GM19395 (cell line): ENCODE measurements at regions not wholly inside any gene's neighbourhood (a gene's known extent, or its start where the extent isn't known, plus 50 kb on each side); places are given as distances from the start of the nearest gene placed in this dataset.
A peak's percentile ranks its signal among the peaks of the same experiment; 100 is the strongest.
"Not testable (repeated sequence)": the region's sequence is repeated elsewhere in the genome, so short reads cannot be mapped to it uniquely, and the experiment has no call there.

ENCODE experiments used
- ATAC-seq: cut with Tn5 transposase; IDR thresholded peaks from one replicate; pipeline ENCODE4 v1.9.1; 2021; ENCODE audit warnings: mild to moderate bottlenecking, moderate library complexity; ENCODE audit not compliant: unreplicated experiment

DNA sequence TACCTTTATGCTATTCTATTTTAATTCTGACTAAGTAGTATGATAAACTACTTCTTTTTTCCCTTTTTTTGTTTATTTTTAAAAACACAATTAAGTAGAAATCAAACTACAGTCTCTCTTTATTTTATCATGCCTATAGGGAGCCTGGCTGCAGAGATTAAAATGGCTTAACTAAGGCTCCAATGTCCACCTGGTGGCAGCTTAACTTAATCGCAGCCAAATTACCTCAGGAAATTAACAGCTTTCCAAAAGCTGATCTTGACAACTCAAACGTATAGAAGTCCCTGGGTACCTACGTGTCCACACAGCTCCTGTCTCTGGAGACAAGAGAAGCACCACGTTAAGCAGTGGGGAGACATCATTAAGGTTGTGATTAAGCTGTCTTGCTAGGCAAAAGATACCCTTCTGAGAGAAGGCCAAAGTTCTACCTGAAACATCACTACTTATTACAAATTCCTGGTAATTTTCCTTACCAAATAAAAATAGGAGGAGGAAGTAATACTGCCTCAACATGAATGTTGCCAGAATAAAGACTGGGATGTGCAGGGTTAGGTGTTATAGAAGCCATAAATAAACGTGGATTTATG is 63.2 kb upstream of the SNX19 start:
- no peak for ATAC-seq

- no peak for ATAC-seq
These were observed 64.0 kb upstream of the SNX19 start for GRCh38 chr11:130980071-130980862.

DNA sequence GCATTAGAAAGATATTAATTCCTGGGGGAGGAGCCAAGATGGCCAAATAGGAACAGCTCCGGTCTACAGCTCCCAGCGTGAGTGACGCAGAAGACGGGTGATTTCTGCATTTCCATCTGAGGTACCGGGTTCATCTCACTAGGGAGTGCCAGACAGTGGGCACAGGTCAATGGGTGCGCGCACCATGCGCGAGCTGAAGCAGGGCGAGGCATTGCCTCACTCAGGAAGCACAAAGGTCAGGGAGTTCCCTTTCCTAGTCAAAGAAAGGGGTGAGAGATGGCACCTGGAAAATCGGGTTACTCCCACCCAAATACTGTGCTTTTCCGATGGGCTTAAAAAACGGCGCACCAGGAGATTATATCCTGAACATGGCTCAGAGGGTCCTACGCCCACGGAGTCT is 68.0 kb upstream of the SNX19 start:
- not testable (repeated sequence) for ATAC-seq

DNA sequence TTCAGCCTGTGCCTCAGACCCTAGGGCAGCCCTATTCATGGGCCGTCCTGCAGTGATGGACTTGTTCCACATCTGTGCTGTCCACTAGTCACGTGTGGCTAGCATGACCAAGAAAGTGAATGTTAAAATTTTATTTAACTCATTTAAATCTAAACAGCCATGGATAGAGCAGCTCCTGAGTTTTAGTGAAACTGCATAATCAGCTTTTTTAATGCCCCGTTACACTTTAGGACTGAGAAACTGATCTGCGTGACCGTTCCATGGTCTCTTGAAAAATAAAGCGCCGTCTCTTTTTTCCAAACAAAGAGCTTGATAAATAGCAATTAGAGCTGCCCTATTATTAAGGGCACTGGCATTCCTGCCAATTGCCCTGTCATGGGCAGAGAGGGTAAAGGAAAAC is 76.5 kb upstream of the SNX19 start:
- ATAC-seq, result no peak

- no peak for ATAC-seq
These were observed 77.8 kb upstream of the SNX19 start for GRCh38 chr11:130994043-130994442.

GRCh38 chr11:130995266-130995665 is 79.0 kb upstream of the SNX19 start:
- no peak for ATAC-seq

- ATAC-seq, result no peak
These were observed 81.0 kb upstream of the SNX19 start for GRCh38 chr11:130997278-130997677.

GRCh38 chr11:130999086-130999485 is 82.8 kb upstream of the SNX19 start:
- ATAC-seq, result no peak

DNA sequence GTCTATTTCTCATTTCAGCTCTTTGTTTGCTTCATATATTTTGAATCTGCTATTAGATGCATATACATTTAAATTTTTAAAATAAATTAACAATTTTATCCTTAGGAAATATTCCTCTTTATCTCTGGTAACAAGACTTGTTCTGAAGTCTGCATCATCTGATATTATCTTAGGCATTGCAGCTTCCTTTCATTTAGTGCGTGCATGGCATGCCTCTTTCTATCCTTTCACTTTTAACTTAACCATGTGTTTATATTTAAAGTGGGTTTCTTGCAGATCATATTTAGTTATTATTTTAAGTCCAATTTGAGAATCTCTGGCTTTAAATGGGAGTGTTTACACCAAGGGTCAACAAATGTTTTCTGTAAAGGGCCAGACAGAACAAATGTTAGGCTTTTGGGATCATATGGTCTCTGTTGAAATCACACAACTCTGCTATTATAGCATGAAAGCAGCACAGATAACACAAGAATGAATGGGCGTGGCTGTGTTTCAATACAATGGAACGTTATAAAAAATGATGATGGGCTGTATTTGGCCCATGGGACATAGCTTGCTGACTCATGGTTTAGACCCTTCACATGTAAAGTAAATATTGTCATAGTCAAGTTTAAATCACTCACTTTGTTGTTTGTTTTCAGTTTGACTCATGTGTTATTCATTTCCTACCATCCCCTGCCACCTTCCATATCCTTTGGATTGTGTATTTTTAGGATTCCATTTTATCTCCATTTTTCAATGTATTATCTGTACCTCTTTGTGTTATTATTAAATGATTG is 83.9 kb upstream of the SNX19 start:
- ATAC-seq, result no peak

DNA sequence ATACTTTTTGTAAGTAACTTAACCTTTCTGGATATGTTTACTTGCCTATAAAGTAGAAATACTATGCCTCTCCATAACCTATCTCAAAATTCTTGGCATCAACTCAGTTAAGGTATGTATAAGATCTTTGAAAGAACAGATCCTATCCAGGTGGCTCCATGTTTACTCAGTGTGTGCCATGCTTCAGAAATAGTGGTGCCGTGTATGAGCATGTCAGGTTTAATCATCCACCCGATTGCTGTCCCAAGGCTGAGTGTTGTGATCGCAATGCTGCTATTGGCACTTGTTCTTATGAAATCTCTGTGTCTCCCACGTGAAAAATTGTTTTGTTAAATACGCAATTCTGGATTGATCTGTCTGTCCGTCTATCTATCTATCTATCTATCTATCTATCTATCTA is 85.9 kb upstream of the SNX19 start:
- ATAC-seq, result no peak

GRCh38 chr11:131005829-131006228 is 89.5 kb upstream of the SNX19 start:
- no peak for ATAC-seq

- ATAC-seq, result no peak
These were observed 108.7 kb upstream of the SNX19 start for GRCh38 chr11:131025020-131025419.

- peak; percentile 73 for ATAC-seq
These were observed 109.3 kb upstream of the SNX19 start for GRCh38 chr11:131025421-131026125.

- no peak for ATAC-seq
These were observed 111.2 kb upstream of the SNX19 start for GRCh38 chr11:131027491-131027890.

DNA sequence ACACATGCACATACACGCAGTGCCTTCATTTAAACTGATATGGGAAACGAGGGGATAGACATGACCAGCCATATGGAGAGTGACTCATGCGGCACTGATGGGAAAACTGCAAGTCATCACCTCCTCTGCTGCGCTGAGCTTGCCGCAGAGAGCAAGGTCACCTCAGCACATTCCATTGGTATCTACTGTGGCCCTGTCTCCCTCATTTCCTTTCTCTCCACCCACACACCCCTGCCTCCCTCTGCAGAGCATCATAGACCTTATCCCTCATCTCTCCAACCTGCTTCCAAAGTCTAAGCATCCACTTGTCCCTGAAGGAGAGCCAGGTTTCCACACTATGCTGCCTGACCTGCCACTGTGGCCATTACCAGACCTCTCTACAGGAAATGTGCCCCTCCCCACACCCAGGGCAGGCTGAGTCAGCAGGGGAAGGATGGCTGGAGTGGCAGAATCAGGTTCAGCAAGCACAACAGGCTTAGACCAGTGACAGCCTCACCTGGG is 116.9 kb upstream of the SNX19 start:
- no peak for ATAC-seq

GRCh38 chr11:131036514-131036913 is 120.2 kb upstream of the SNX19 start:
- no peak for ATAC-seq

DNA sequence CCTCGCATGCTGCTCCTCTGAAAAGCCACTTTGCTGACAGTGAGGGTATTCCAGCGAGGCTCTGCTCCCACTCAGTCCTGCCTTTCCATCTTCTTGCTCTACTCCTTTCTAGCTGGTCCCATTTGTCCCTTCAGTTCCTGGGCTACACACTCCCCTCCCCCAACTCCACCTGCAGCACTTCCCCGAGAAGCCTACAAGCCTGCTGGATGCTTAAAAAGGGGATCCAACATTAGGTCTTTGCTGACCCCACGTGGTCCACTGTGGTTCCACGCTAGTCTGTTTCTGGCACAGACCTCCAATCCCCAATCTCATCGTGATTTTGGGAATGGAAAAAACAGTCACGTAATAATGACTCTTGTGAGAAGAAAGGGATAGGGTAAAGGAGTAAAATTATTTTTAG is 121.6 kb upstream of the SNX19 start:
- ATAC-seq, result no peak

DNA sequence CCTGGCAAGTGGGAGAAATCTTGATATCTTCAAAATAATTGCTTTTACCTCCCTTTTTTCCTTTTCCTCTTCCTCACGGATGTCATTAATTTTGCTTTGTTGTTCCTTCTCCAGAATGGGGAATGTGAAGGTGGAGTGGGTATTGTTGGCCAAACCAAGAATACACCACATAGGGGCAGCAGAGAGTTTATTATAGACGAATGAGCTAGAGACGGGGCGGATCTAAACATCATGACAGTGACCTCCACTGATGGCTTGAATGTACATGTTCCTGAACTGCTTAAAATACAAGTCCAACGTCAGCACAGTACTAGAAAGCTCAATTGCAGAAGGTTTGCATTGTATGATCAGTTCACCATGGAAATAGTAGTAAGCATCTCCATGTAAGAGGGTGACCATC is 122.3 kb upstream of the SNX19 start:
- ATAC-seq, result no peak

DNA sequence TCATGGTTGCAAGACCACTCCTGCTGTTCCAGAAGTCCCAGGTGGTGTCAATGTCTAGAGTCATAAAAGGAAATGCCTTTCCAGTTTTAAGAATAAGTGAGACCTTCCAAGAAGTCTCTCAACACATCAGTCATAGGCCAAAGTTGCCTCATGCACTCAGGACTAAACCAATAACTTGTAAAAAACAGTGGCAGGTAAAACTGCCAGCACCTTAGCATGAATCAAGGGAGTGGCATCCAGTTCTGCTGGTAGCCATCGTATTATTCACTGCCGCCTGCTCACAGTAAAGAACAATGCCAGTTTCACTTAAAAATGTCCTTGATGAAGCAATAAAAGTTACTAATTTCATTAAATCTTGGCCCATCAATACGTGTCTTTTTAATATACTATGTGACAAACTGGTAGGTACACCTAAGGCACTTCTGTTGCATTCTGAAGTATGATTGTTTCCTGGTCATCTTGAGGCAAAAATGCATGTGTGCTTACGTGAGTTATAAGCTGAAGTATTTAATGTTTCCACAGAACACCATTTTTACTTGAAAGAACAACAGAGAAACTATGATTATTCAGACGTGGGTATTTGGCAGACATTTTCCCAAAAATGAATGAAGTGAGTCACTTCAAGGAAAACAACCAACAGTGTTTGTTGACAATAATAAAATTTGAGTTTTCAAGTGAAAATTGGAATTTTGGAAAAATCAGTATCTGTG is 125.2 kb upstream of the SNX19 start:
- no peak for ATAC-seq

DNA sequence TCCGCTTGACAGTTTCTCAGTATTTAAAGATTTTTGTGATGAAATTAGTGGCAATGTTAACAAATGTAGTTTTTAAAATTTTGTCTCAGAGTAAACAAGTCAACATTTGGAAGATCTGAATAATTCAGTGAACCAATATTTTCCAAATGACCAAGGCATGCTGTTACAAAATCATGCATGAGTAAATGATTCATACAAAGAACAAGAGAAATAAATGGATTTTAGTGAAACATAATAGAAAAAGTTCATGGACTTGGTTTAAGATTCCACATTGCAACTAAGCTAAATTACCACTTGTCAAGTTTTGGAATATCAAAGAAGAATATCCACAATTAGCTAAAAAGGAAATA is 125.7 kb upstream of the SNX19 start:
- no peak for ATAC-seq

DNA sequence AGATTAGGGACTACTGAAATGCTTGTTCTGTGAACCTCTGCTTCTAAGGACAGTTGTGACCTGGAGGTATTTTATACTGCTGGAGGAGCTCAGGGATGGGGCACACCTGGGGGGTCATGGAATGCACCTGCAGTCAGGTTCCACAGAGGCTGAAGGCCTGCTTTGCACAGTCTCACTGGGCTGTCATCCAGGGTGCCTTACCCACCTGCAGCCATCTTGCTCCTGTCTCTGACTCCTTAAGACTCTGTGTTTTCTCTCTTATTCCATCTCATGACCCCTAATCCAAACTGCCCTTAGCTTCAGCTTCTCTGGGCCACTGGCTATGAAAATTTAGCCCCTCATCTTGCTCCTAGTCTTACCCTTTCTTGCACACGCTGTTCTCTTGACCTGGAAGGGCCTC is 127.0 kb upstream of the SNX19 start:
- ATAC-seq, result no peak
